Globus pallidus (tissue), 1 donor: ENCODE measurements at regions not wholly inside any gene's neighbourhood (a gene's known extent, or its start where the extent isn't known, plus 50 kb on each side); places are given as distances from the start of the nearest gene placed in this dataset.

Source experiments
- DNase-seq: peaks from one replicate; pipeline ENCODE4 v3.0.0-alpha.2; 2015; ENCODE audit warnings: low spot score

DNA sequence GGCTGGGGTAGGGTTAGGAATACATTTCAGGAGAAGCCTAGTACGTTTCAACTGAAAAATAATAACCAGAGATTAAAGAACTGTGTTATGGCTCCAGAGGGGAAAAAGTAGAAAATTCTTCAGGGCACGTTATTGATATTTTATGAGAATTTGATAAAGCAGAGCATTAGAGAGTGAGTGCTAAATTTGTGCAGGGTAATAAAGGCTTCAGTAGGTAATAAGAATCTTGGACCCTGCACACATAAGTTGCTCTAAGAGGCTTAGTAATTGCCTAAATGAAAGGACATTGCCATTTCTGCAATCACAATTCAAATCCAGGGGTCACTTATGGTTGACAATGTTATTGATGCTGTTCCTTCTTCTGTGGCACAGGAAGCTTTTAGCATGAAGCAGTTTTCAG lies 439.4 kb upstream of the DCN start:
- no peak for DNase-seq

- DNase-seq: peak; percentile 46
Measured at GRCh38 chr12:91620992-91621391, 438.4 kb upstream of the DCN start.

DNA sequence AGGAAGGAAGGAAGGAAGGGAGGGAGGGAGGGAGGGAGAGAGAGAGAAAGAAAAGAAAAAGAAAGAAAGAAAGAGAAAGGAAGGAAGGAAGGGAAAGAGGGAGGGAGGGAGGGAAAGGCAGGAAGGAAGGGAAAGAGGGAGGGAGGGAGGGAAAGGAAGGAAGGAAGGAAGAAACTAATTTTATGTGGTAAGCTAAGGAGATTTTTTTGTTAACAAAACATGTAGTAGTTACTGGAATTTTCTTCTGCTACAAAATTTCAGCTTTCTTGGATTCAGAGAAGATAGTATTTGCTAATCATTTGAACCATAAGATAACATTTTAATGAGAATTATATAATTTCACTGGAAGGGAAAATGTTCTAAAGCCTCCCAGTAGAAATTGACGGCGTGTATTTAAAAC lies 437.8 kb upstream of the DCN start:
- DNase-seq: no peak

- DNase-seq: no peak
Measured at GRCh38 chr12:91618281-91618680, 435.7 kb upstream of the DCN start.

GRCh38 chr12:91617818-91618217 lies 435.2 kb upstream of the DCN start:
- DNase-seq: no peak

- no peak for DNase-seq
Measured at GRCh38 chr12:91616416-91616815, 433.8 kb upstream of the DCN start.

DNA sequence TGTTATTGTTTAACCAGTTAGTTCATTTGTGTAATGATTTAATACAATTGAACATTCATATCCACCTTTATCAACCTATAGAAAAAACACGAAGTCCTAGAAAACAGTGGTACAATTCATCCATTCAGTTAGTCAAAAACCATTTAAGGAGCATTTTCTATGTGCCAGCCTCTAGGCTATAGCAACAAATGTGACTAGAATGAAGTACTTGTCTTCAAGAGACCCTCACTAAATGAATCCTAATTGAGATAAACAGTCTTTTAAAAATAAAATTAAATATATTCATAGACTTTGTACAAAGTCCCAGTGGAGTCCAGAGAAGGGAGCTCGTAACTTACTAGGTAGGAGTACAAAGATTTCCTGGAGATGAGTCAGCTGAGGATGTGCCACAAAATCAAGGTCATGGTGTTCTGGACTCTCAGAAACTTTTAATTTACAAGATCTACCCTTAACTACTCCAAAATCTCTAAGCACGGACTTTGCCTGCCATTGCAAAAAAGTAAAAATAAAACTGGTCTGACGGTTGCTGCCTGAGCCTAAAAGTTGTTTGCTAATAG lies 430.7 kb upstream of the DCN start:
- DNase-seq: no peak

- no peak for DNase-seq
Measured at GRCh38 chr12:91610561-91610960, 427.9 kb upstream of the DCN start.

DNA sequence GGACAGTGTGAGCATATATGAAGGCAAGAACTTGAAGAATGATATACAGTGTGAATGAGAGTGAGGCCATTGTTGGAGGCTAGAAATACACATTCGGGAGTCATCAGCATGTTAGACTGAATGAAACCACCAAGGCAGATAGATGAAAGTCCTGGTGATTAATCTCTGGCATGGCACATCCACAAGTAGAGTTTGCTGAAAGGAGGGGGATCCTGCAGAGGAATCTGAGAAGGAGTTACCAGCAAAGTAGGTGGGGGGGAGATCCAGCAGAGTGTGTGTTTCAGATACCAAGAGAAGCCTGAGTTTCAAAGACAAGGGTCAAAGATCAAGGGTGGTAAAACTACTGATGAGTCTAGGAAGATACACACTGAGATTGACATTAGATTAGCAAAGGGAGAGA lies 426.7 kb upstream of the DCN start:
- no peak for DNase-seq

DNA sequence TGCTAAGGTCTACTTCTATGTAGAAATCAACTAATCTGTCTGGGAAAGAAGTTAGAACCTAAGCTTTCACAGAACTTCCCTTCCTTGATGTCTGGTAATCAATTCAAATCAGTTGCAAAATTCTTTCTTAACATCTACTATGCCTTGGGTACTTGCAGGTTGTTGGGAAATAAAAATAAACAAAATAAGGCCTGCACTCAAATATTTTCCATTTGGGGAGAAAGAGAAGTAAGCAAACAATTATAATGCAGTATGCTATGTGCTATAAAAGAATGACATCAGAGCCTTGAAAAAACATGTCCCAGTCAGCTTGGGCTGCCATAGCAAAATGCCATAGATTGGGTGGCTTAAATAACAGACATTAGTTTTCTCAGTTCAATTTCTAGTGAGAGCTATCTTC lies 425.9 kb upstream of the DCN start:
- DNase-seq: no peak

GRCh38 chr12:91606662-91607377 lies 424.2 kb upstream of the DCN start:
- DNase-seq: no peak

DNA sequence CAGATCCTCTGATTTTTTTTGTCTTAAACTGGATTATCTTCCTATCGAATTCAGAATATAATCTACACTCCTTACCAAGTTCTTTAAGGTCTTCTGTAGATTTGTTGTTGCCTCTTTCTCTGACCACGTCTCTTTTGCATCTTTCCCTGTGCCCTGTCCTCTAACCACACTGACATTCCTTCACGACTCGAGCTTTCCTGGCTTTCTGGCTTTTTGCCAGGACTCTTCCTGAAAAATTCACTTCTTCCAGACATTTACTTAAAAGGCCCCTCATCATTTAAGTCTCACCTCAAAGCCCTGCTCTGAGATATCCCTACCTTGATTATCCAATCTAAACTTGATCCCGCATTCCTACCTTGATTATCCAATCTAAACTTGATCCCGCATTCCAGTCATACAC lies 422.3 kb upstream of the DCN start:
- no peak for DNase-seq

- no peak for DNase-seq
Measured at GRCh38 chr12:91603060-91603459, 420.4 kb upstream of the DCN start.

DNA sequence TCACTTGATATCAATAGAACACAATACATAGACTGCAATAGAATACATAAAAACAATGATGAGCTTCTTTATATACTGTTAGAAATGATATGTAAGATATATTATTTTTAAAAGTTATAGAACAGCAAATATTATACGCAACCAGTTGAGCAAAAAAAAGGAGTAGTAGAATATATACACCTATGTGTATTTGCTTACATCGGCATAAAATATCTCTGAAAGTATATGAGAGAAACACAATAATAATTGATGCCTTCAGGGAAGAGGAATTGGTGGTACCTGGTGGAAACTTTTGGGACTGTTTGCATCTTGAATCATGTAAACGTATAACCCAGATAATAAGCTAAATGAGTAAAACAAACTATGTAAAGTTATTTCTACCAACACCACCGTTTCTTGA lies 418.4 kb upstream of the DCN start:
- no peak for DNase-seq

DNA sequence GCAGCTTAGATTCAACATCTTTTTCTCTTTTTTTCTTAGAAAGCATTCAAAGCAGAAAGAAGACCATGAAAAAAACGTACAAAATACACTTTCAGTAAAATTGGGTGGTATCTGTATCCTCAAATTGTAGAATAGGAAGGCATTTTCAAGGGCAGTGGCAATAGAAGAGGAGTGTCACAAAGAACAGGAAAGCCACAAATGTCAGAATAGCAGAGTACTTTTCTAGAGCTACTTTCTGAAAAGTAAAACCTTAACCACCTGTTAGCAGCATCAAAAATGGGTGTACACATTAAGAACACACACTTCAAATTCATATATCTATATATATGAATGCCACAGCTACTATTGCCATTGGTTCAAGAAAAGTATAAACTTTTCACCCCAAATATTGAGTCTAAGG lies 412.1 kb upstream of the DCN start:
- no peak for DNase-seq

- no peak for DNase-seq
Measured at GRCh38 chr12:91591639-91591987, 409.0 kb upstream of the DCN start.

DNA sequence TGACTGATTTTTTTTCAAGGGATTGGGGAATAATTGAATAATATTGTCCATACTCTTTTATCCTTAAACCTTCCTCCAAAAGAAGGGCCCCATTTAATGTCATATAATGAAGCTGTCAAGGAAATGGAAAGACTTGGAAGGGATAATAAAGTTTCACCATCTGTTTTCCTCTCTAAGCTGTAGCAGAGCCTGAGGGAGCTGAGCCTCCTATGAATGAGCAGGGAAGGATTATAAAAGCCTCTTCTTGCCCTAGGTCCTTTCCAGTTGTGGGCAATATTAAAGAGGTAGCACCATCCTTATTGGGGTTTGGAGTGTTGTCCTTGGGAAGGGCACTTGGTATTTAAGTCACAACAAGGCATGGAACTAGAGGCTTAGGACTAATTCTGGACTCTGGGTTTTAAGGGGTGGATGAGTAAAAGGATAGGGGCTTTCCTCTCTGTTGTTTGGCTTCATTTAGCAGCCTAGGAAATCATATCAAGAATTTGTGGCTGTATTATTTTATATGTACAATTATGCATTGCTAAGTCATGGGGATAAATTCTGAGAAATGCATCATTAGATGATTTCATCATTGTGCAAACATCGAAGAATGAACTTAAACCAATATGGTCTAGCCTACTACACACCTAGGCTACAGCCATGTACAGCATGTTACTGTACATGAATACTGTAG lies 408.5 kb upstream of the DCN start:
- no peak for DNase-seq

DNA sequence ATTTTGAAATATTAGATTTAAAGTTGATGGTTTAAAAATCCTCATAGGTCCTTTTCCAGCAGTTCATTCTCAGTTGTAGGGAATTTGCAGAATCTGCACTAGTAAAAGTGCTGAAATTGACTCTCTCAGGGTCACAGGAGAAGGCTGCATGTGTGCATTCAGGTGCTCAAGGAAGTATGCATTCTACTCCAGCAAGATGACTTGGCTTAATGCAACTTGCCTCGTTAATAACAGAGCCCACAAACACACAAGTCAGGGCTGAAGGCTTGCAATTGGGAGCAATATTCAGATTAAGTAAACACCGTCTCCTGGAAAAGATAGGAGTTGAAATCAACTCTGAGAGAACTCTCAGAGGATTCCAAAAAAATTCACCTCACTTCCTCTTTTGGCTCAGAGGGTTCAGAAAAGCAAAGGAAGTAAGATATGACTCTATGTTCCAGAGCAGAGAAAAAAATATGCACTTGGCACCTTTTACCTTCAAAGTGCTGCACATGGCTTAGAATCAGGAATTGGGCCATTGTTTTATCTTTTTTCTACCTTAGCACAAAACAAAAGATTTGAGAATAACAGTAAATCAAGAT lies 406.3 kb upstream of the DCN start:
- DNase-seq: no peak

DNA sequence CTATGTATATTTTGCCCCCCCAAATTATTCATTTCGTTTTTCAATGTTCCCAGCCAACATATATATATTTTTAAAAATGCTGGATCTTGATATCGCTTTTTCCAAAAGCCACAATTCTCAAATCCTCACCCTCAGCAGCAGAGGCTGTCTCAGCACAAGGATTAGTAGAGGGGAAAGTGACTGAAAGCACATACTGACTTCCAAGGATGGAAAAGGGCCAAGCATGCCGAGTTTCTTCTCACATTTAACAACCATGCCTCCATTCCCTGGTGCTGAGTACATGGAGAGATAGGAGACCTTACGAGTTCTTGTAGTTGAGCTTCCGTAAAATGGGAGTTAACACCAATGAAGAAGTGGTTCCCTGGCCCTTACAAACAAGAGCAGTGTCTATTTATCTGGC lies 403.4 kb upstream of the DCN start:
- no peak for DNase-seq

DNA sequence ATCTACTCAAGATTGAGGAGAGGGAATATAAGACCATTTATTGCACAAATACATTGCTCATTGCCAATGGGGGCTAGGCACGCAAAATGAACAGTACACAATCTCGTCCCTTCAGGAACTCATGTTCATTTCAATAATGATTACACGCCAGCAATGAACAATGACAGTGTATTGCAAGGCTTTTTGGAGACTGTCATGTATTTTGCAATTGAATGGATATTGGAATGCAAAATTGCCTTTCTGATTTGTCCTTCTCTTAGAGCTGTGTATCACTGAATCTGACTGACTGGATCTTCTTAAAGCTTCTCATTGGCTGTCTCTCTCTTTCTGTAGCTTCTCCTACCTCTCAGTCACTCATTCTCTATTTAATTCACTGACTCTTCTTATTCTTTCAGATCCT lies 400.2 kb upstream of the DCN start:
- DNase-seq: no peak

- no peak for DNase-seq
Measured at GRCh38 chr12:91579516-91580263, 397.1 kb upstream of the DCN start.
